ENCODE measurements at regions not wholly inside any gene's neighbourhood (a gene's known extent, or its start where the extent isn't known, plus 50 kb on each side); places are given as distances from the start of the nearest gene placed in this dataset.

DNA sequence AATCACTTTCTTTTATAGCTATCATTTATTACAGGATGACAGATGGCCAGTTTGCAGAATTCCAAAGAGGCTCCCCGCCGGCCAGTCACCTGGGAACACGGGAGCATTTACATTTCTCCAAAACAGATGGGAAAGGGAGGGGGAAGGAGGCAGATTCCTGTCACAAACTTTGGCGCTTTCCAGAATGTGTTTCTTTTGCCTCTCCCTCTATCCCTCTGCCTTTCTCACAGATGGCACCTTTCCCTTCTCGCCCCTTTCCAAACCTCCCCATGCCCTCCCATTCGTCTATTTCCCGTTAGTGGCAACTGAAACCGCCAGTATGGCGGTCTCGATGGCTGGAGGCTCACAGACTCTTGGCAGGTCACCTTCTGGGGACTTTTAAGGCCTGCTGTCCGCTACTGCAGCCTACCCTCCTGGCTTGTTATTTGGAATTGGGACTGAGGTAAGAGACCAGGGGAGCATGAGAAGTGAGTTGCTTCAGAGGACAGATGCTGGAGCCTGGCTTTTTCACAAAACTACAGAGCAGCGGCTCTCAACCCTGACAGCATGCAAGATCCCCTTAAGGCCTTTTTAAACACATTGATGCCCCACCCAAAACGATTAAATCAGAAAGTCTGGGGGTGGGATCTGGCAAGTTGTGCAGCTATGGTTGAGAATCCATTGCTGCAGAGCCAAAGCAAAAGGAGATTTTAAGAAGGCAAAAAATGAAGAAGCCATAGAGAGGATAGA lies 161.5 kb upstream of the VASH1 start:
- DNase-seq = no peak

DNA sequence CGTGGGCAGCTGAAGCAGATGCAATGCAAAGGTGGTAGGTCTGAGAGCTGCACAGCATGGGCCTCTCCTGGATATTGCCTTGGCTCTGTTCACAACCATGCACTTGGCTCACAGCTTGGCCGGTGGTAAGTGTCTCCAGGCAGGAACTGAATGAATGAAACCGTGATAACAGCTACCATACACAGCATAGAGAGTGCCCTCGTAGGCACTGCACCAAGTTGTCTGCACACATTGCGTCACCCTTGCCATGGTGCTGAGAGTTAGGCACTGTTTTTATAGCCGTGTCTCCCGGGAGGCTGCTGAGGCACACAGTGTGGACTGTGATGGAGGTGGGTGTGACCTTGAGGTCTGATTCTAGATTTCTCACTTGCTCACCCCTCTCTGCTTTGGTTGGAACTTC lies 157.6 kb upstream of the VASH1 start:
- no peak for DNase-seq

DNA sequence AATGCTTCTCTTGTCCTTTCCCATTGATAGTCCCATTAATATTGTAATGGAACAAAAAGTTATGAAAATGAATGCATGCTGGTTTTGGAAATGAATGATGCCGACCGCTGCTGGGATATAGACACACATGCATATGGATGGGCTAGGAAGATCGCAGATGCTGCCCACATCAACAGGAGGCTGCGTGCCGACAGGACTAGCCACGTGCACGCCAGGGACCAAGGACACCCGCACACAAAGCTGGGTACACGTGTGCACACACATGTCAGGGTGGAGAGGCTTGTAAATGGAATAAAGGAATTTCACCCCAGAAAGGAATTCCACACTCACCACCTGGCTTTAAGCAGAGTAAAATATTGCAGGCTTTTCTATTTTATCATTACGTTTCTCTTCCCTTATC lies 153.8 kb upstream of the VASH1 start:
- DNase-seq = no peak

- no peak for DNase-seq
These were observed 148.6 kb upstream of the VASH1 start for GRCh38 chr14:76612654-76613053.

- no peak for DNase-seq
These were observed 147.7 kb upstream of the VASH1 start for GRCh38 chr14:76613616-76614015.

DNA sequence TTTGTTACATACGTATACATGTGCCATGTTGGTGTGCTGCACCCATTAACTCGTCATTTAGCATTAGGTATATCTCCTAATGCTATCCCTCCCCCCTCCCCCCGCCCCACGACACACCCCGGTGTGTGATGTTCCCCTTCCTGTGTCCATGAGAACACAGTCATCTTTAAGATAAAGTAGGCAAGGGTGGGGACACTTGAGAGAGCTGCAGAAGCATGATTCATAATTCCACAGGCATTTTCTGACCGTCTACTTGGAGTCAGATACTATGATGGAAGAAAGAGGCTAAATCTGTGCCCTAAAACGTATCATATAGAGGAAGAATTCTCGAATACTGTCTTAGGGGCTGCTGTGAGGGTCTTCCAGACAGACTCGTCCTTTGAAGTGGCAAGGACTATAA lies 145.9 kb upstream of the VASH1 start:
- no peak for DNase-seq

GRCh38 chr14:76617440-76617839 lies 143.8 kb upstream of the VASH1 start:
- DNase-seq = no peak

DNA sequence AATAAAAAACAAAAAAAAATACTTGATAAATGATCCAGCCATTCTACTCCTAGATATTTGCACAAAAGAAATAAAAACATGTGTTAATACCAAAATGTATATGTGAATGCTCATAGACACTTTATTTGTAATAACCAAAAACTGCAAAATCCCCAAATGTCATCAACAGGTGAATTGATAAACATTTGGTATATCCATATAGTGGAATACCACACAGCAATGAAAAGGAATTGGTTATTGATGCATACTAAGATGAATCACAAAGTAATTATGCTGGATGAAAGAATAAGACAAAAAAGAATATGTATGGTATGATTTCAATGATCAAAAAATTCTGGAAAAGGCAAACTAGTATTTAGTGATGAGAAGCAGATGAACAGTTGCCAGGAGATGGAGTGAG lies 124.7 kb upstream of the VASH1 start:
- no peak for DNase-seq

- DNase-seq = no peak
These were observed 122.4 kb upstream of the VASH1 start for GRCh38 chr14:76638841-76639240.

GRCh38 chr14:76639606-76640229 lies 121.5 kb upstream of the VASH1 start:
- DNase-seq = no peak

- peak in 1 of 58 donors; percentile 0 for DNase-seq
These were observed 120.3 kb upstream of the VASH1 start for GRCh38 chr14:76640923-76641395.

GRCh38 chr14:76641541-76641940 lies 119.7 kb upstream of the VASH1 start:
- DNase-seq = no peak

GRCh38 chr14:76643887-76644286 lies 117.4 kb upstream of the VASH1 start:
- DNase-seq = no peak

DNA sequence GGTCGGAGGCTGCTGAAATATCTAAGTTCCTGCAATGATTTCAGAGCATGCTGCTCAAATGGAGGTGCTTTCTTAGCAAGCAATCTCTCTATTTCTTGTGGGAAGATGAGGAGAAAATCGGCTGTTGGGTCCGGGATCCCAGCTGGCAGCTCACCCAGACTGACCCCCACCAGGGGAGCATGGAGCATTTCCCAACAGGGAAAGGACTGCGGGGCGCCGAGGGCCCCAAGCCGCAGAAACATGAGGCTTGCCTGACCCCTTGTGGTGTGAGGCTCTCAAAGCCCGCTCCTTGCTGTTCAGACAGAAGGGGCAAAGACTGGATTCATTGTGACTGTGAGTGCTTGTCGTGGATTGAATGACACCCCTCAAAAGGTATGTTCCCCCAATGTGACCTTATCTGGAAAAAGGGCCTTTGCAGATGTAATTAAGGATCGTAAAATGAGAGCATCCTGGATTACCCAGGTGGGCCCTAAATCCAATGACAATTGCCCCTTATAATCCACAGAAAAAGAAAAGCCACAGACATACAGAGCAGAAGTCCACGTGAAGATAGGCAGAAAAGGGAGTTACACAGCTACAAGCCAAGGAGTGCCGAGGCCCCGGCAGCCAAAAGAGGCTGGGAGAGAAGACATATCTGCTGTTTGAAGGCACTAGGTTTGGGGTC lies 116.3 kb upstream of the VASH1 start:
- DNase-seq = peak in 43 of 58 donors; percentile 1 to 55 (median 11)

- DNase-seq = peak in 8 of 58 donors; percentile 0 to 27 (median 2)
These were observed 113.5 kb upstream of the VASH1 start for GRCh38 chr14:76647697-76648298.

DNA sequence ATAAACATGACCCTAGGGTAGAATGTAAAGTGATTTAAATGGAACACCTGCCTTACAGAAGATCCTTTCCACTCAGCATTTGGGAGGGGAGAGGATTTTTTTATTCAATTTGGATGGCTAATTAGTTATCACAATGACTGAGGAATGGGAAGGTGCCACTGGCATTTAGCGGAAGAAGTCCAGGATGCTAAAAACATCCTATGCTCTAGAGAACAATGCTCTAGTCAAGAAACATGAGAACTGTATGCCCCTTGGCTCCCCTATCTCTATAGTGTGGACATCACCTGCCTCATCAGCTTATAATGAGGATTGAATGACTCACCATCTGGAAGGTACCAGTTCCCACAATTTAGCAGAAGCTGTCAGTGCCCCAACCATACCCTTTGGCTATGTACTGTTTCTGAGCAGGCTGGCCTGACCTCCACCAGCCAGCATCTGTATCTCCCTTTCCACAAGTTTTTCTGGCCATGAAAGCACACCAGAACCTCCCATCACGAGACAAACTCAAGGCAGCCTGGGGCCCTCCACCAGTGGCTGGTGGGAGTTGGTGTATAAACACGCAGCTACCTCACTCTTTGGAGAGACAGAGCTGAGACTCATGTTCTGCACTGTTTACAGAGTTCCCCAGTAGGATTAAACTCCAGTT lies 109.7 kb upstream of the VASH1 start:
- no peak for DNase-seq

DNA sequence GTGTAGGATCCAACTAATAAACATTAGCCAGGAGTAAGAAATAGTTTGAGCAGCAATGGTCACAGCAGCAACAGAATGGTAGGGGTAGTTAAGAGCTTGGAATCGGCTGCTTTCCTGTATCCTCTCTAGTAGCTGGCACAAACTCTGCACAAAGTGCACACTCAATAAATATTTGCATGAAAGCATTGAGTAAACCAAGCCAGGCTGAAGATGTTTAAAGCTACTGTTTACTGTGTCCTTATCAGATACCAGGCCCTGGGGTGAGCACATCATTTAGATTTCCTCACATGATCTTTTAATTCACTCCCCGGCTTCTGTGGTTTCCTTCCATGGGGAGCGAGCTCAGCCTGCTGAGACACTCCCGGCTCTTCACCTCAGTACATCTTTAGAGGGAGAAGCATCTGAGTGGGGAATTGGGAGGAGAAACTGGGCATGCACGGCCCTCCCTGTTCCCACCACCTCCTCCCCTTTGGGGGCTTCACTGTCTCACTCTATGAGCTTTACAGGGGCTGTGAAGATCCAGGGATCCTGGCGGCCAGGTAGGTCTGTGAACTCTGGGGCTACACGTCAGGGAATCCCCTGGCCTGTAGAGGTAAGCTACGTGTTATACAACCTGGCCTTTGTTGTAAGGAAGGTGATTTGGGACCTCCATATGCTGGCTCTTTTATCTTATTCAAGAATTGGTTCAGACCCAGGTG lies 107.2 kb upstream of the VASH1 start:
- DNase-seq = no peak

GRCh38 chr14:76654573-76655108 lies 106.6 kb upstream of the VASH1 start:
- DNase-seq = no peak

DNA sequence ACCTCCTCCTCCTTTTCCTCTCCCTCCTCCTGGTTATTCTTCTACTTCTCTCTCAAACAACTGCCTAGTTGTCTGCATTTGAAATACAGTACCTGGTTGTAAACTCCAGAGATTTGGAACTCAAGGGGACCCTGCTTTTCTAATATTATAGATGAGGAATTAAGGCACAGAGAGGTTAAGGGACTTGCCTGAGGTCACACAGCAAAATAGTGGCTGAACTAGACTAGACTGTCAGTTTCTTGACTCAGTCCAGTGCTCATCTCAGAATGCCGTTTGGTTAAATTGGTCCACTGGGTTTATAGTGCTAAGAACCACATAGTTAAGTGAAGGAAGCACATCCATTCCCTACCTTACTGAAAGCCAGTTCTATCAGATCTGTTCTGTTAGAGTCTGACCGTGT lies 105.9 kb upstream of the VASH1 start:
- no peak for DNase-seq

GRCh38 chr14:76656592-76656991 lies 104.7 kb upstream of the VASH1 start:
- no peak for DNase-seq

- no peak for DNase-seq
These were observed 103.9 kb upstream of the VASH1 start for GRCh38 chr14:76657404-76657803.

All from anterior cingulate cortex (tissue), 58 donors.